Ascending aorta (tissue), 2 donors: ENCODE measurements at regions not wholly inside any gene's neighbourhood (a gene's known extent, or its start where the extent isn't known, plus 50 kb on each side); places are given as distances from the start of the nearest gene placed in this dataset.
A peak's percentile ranks its signal among the peaks of the same experiment; 100 is the strongest.

Source experiments
- DNase-seq, 2 donors: peaks; one replicate each; pipeline ENCODE4 v3.0.0-alpha.2; 2019; ENCODE audit warnings: low spot score in 2 of 2
- H3K27ac ChIP-seq, 2 donors: fragments of 200-600 bp; sonication (generic); one replicate each; pipeline ENCODE4 v1.5.1; 2016 to 2017; ENCODE audit warnings: mild to moderate bottlenecking in 1 of 2
- H3K27me3 ChIP-seq: fragments of 200-600 bp; sonication (generic); one replicate; pipeline ENCODE4 v1.5.1; 2017
- H3K36me3 ChIP-seq, 2 donors: fragments of 200-600 bp; sonication (generic); one replicate each; pipeline ENCODE4 v1.5.1; 2016
- H3K4me1 ChIP-seq, 2 donors: fragments of 200-600 bp; sonication (generic); one replicate each; pipeline ENCODE4 v1.5.1; 2016 to 2017; ENCODE audit warnings: mild to moderate bottlenecking in 1 of 2
- H3K4me3 ChIP-seq, 2 donors: fragments of 200-600 bp; sonication (generic); one replicate each; pipeline ENCODE4 v1.5.1; 2016 to 2017; ENCODE audit warnings: mild to moderate bottlenecking in 1 of 2
- H3K9me3 ChIP-seq, 2 donors: fragments of 200-600 bp; sonication (generic); one replicate each; pipeline ENCODE4 v1.5.1; 2016
- intact Hi-C: fragments of 100-400 bp; cut with DNase I; formaldehyde crosslinking; loops from one replicate; pipeline ENCODE4 v1.15.1; 2023
- TF ChIP-seq, protein P1 (sequence below), 3 experiments: fragments of 200-600 bp in 2 of 3; fragments of 450-650 bp in 1 of 3; sonication (generic) in 2 of 3; IDR thresholded peaks; one replicate each; pipeline ENCODE4 v1.5.1; 2016 to 2019; ENCODE audit warnings: antibody characterized with exemption in 3 of 3, mild to moderate bottlenecking in 1 of 3, moderate library complexity in 1 of 3

DNA sequence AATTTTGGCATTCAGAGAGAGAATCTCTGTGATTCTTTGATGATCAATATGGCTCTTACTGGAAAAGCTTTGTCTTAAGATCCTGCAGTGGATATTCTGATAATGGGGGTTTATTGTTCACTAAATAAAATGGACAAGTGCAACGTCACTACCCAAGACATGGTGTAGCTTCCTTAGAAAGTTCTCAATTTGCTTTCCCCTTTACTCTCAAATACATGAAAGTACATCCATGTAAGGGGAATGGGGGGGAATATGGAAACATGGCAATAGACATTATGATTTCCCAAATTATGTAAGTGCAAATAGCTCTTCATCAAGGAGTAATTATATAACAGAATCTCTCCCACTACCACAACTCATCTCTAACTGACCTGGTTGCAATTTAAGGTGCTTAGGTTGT, 126.3 kb upstream of the DPYD start:
- no peak for DNase-seq
- Histone ChIP-seq H3K27ac (no peak overlapping the region), H3K27me3 (peaks cover 14% of the 10 kb centered on the region), H3K4me3 (no peak overlapping the region), H3K9me3 (no peaks in the 10 kb centered on the region), H3K4me1 (peaks cover 0 to 8% of the 10 kb centered on the region in 2 donors), H3K36me3 (no peaks in the 10 kb centered on the region)
- intact Hi-C loops: no loop called here
- TF ChIP-seq, protein P1, sequence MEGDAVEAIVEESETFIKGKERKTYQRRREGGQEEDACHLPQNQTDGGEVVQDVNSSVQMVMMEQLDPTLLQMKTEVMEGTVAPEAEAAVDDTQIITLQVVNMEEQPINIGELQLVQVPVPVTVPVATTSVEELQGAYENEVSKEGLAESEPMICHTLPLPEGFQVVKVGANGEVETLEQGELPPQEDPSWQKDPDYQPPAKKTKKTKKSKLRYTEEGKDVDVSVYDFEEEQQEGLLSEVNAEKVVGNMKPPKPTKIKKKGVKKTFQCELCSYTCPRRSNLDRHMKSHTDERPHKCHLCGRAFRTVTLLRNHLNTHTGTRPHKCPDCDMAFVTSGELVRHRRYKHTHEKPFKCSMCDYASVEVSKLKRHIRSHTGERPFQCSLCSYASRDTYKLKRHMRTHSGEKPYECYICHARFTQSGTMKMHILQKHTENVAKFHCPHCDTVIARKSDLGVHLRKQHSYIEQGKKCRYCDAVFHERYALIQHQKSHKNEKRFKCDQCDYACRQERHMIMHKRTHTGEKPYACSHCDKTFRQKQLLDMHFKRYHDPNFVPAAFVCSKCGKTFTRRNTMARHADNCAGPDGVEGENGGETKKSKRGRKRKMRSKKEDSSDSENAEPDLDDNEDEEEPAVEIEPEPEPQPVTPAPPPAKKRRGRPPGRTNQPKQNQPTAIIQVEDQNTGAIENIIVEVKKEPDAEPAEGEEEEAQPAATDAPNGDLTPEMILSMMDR (IDR thresholded peaks at IDR 0.05): no peak

DNA sequence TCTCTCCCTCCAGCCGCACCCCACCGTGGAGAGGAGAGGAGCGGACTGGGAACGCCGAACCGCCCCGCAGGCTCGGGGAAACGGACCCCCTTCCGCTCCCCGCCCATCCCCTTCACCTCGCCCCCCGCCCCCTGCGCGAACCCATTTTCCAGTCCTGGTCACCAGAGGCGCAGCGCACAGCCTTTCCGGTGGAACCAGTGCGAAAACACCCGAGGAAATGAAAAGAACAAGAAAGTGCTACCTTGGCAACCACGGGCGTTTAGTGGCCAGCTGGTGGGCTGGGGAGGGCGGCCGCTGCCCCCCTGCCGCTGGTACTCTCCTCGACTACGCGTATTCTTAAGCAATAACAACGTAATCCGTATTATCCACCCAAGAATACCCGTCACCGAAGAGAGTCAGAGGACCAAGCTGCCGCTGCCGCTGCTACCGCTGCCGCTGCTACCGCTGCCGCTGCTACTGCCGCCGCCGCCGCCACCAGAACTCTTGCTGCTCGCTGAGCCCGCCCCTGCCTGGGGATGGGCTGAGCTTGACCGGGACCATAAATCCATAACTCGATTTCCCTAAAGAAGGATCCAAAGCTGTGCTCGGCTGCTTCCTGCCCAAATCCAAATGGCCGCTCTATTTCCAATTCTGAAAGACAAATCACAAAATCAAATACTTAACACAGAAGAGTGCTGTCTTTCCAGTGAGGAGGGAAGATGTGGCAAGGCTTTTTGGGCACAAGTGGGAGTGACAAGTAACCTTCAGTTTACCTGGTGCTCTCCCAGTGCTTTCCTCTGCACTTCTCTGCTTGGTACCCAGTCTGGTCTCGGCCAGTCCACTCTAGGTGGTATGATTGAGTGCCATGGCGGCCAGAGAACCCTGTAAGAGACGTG, 125.2 kb upstream of the DPYD start:
- peak in 1 of 2 donors; percentile 55 for DNase-seq
- Histone ChIP-seq H3K27ac (no peak overlapping the region), H3K4me1 (peaks cover 0 to 8% of the 10 kb centered on the region in 2 donors), H3K27me3 (peaks cover 14% of the 10 kb centered on the region), H3K9me3 (no peaks in the 10 kb centered on the region), H3K36me3 (no peaks in the 10 kb centered on the region), H3K4me3 (peak overlapping the region; percentile 49 to 57)
- TF ChIP-seq, protein P1 (IDR thresholded peaks at IDR 0.05): no peak
- intact Hi-C loops: no loop called here

DNA sequence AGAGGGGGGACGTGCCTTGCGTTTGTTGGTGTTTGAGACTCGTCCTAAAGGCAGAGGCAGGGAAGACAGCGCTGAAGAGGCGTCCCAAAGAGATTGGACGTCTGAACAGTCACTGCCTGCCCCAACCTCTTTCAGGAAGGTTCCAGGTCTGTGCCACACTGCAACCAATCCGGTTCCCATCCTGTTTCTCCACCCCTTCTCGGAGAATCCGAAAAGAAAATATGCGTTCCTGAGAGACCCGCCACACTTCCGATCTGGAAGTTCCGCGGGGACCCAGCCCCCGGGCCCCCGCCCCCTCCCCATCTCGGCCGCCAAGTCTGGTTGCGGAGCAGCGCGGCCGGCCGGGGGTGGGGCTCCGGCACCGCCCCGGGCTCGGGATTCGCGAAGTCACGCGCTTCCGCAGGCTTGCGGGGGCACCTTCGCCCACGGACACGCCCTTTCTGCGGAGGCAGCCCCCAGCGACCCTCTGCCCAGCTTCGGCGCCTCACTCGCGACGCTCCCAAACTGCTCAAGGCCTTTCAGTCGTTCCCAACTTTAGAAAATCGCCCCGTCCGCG, 124.5 kb upstream of the DPYD start:
- peak in 1 of 2 donors; percentile 57 for DNase-seq
- peak overlapping the region; percentile 49 to 57 for H3K4me3 ChIP-seq
- H3K4me1 ChIP-seq: peaks cover 0 to 8% of the 10 kb centered on the region in 2 donors
- H3K36me3 ChIP-seq: no peaks in the 10 kb centered on the region
- no peak overlapping the region for H3K27ac ChIP-seq
- H3K9me3 ChIP-seq: no peaks in the 10 kb centered on the region
- intact Hi-C loops: no loop called here
- TF ChIP-seq, protein P1 (IDR thresholded peaks at IDR 0.05): no peak
- H3K27me3 ChIP-seq: peaks cover 14% of the 10 kb centered on the region

DNA sequence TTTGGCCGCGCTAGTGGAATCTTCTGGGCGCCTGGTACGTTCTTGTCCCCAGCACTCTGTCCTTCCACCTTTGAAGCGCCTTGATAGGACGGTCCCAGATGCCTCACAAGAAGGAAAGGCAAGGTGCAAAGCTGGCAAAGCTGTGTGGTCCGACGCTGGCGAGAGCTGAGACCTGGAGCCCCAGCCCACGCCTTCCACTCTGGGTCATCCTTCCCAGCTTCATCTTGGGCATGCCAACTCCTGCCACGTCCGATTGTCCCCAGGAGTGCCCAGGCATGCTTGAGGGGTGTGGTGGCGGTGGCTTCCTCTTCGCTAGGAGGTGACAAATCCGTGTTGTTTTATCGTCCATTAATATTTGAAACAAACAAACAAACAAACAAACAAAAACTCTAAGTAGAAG, 123.9 kb upstream of the DPYD start:
- no peak for DNase-seq
- H3K9me3 ChIP-seq: no peaks in the 10 kb centered on the region
- H3K27ac ChIP-seq: no peak overlapping the region
- intact Hi-C loops: no loop called here
- peaks cover 0 to 8% of the 10 kb centered on the region in 2 donors for H3K4me1 ChIP-seq
- H3K4me3 ChIP-seq: peak overlapping the region; percentile 49 to 57
- peaks cover 14% of the 10 kb centered on the region for H3K27me3 ChIP-seq
- H3K36me3 ChIP-seq: no peaks in the 10 kb centered on the region
- TF ChIP-seq, protein P1 (IDR thresholded peaks at IDR 0.05): no peak

DNA sequence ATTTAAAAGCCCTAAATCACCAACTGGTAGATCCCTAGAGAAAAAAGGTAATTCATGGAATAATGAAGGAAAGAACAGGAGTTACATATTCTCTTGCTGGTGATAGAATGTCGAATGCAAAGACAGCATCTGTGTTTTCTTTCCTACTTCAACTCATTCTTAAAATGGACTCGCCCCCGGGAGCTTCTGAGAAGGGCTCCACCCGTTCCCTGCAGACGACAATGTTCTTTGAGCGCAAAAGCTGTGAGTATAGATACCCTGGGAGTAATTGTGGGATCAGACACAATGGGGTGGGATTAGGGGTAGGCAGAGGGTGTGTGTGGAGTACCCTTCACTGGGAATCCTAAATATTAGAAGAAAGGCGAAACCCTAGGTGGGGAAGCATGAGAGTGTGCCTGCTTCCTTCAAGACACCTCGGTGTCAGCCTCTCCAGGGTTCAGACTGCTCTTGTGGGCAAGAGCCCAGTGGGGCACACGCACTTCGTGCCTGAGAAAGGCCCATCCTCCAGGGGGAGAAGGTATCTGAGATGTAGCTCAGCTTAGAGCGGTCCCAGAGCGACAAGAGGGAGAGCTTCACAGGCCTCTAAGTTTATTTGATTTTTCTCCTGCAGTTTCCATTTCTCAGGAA, 123.3 kb upstream of the DPYD start:
- DNase-seq: no peak
- Histone ChIP-seq H3K4me1 (peaks cover 0 to 8% of the 10 kb centered on the region in 2 donors), H3K27me3 (peaks cover 14% of the 10 kb centered on the region), H3K9me3 (no peaks in the 10 kb centered on the region), H3K4me3 (no peak overlapping the region), H3K27ac (no peak overlapping the region), H3K36me3 (no peaks in the 10 kb centered on the region)
- TF ChIP-seq, protein P1 (IDR thresholded peaks at IDR 0.05): no peak
- intact Hi-C loops: no loop called here
